ENCODE measurements at regions not wholly inside any gene's neighbourhood (a gene's known extent, or its start where the extent isn't known, plus 50 kb on each side); places are given as distances from the start of the nearest gene placed in this dataset.

DNA sequence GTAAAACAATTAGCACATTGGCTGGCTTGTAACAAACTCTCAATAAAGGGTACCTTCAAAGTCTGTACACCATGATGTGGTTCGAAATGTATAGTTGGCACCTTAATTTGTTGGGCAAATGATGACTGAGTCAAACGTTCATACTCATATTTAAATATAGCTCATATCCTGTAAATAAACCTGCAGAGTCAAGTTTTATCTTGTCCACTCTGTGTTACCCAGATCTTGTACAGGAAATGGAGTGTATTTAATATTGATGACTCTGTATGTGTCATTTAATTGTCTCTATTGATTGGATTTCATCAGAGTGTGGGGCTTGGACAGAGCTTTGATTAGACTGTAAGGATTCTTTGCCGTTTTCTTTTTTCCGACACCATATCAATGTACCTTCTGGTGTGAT lies 805.6 kb upstream of the ZEB2 start:
- no peak for TF ChIP-seq POLR2A (IDR thresholded peaks at IDR 0.05)
- TF ChIP-seq, protein P1, sequence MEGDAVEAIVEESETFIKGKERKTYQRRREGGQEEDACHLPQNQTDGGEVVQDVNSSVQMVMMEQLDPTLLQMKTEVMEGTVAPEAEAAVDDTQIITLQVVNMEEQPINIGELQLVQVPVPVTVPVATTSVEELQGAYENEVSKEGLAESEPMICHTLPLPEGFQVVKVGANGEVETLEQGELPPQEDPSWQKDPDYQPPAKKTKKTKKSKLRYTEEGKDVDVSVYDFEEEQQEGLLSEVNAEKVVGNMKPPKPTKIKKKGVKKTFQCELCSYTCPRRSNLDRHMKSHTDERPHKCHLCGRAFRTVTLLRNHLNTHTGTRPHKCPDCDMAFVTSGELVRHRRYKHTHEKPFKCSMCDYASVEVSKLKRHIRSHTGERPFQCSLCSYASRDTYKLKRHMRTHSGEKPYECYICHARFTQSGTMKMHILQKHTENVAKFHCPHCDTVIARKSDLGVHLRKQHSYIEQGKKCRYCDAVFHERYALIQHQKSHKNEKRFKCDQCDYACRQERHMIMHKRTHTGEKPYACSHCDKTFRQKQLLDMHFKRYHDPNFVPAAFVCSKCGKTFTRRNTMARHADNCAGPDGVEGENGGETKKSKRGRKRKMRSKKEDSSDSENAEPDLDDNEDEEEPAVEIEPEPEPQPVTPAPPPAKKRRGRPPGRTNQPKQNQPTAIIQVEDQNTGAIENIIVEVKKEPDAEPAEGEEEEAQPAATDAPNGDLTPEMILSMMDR (IDR thresholded peaks at IDR 0.05), result no peak

All from testis (tissue), 2 donors.